ENCODE measurements at regions not wholly inside any gene's neighbourhood (a gene's known extent, or its start where the extent isn't known, plus 50 kb on each side); places are given as distances from the start of the nearest gene placed in this dataset.

DNA sequence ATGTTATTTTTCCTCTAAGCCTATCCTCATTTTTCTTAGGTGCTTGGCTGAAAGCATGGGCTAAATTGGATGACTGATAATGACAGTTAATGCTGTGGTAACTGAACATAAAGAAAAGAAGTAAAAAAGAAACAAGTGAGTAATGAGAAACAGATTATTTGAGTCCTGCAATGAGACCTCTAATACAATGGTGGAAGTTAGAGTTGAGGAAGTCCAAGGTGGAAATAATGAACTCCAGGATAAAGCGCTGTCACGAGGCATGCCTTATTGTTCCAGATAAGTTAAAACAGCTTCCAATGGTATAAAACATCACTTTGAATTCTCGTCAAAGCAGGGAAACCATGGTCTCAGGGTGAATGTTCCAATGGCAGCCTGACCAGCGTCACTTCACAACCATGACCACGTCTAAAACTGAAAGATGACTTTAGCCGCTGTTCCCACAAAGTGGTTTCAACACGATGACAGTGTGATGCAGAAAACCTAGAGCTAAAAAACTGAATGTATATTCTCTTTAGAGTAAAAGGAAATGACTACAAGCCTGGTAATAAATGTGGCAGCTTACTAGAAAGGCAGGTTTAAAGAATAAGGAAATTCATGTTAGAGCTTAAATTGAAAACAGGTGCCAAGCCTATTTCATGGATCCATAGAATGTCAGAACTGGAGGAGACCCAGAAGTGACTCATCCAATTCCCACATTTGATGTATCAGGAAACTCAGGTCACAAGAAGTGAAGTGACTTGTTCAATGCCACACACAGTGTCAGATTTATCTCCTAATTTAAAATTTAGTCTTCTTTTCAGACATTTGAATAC, 202.6 kb upstream of the GYPA start:
- TF ChIP-seq, protein P1, sequence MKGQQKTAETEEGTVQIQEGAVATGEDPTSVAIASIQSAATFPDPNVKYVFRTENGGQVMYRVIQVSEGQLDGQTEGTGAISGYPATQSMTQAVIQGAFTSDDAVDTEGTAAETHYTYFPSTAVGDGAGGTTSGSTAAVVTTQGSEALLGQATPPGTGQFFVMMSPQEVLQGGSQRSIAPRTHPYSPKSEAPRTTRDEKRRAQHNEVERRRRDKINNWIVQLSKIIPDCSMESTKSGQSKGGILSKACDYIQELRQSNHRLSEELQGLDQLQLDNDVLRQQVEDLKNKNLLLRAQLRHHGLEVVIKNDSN (IDR thresholded peaks at IDR 0.05) = no peak
- no peak for TF ChIP-seq RAD21 (IDR thresholded peaks at IDR 0.05; ENCODE audit: low read depth)
- TF ChIP-seq YY1 (IDR thresholded peaks at IDR 0.05; ENCODE audit: low read depth) = no peak
